ENCODE measurements at regions not wholly inside any gene's neighbourhood (a gene's known extent, or its start where the extent isn't known, plus 50 kb on each side); places are given as distances from the start of the nearest gene placed in this dataset.

- H3K9me3 Mint-ChIP-seq: no peaks in the 10 kb centered on the region
- no peak for TF ChIP-seq CTCF (IDR thresholded peaks at IDR 0.05; ENCODE audit: unreplicated experiment in 3 of 3)
- H3K27ac Mint-ChIP-seq: peak overlapping the region in 2 of 3 experiments; percentile 30 to 65
- no peak overlapping the region for H3K4me3 Mint-ChIP-seq
- no peaks in the 10 kb centered on the region for H3K36me3 Mint-ChIP-seq (ENCODE audit: low read depth)
- peaks cover 56% of the 10 kb centered on the region for H3K4me1 Mint-ChIP-seq
- no peaks in the 10 kb centered on the region for H3K27me3 Mint-ChIP-seq (ENCODE audit: low read depth)
Observed at GRCh38 chr11:112615891-112616290, 345.3 kb upstream of the NCAM1 start.

GRCh38 chr11:112616327-112617097 is 344.7 kb upstream of the NCAM1 start:
- no peak for TF ChIP-seq CTCF (IDR thresholded peaks at IDR 0.05; ENCODE audit: unreplicated experiment in 3 of 3)
- no peak overlapping the region for H3K4me3 Mint-ChIP-seq
- peak overlapping the region in 1 of 3 experiments; percentile 49 for H3K27ac Mint-ChIP-seq
- H3K4me1 Mint-ChIP-seq: peaks cover 54% of the 10 kb centered on the region
- no peaks in the 10 kb centered on the region for H3K36me3 Mint-ChIP-seq (ENCODE audit: low read depth)
- no peaks in the 10 kb centered on the region for H3K9me3 Mint-ChIP-seq
- no peaks in the 10 kb centered on the region for H3K27me3 Mint-ChIP-seq (ENCODE audit: low read depth)

- peaks cover 3% of the 10 kb centered on the region for H3K9me3 Mint-ChIP-seq
Observed at GRCh38 chr11:112617098-112617425, 344.2 kb upstream of the NCAM1 start.

GRCh38 chr11:112617977-112618826 is 343.0 kb upstream of the NCAM1 start:
- no peak overlapping the region for H3K4me3 Mint-ChIP-seq
- H3K36me3 Mint-ChIP-seq (ENCODE audit: low read depth): no peaks in the 10 kb centered on the region
- no peak for TF ChIP-seq CTCF (IDR thresholded peaks at IDR 0.05; ENCODE audit: unreplicated experiment in 3 of 3)

More at GRCh38 chr11:112617098-112617425, 344.2 kb upstream of the NCAM1 start:
- Mint-ChIP-seq H3K4me3 (no peak overlapping the region), H3K4me1 (peaks cover 48% of the 10 kb centered on the region), H3K27me3 (ENCODE audit: low read depth) (no peaks in the 10 kb centered on the region), H3K27ac (peak overlapping the region in 2 of 3 experiments; percentile 38 to 49), H3K36me3 (ENCODE audit: low read depth) (no peaks in the 10 kb centered on the region)
- no peak for TF ChIP-seq CTCF (IDR thresholded peaks at IDR 0.05; ENCODE audit: unreplicated experiment in 3 of 3)

GRCh38 chr11:112619106-112619505 is 342.1 kb upstream of the NCAM1 start:
- H3K27ac Mint-ChIP-seq: peak overlapping the region in 1 of 3 experiments; percentile 50
- no peak for TF ChIP-seq CTCF (IDR thresholded peaks at IDR 0.05; ENCODE audit: unreplicated experiment in 3 of 3)
- H3K4me1 Mint-ChIP-seq: peaks cover 43% of the 10 kb centered on the region
- no peaks in the 10 kb centered on the region for H3K27me3 Mint-ChIP-seq (ENCODE audit: low read depth)
- H3K4me3 Mint-ChIP-seq: no peak overlapping the region
- H3K36me3 Mint-ChIP-seq (ENCODE audit: low read depth): no peaks in the 10 kb centered on the region
- H3K9me3 Mint-ChIP-seq: peaks cover 4% of the 10 kb centered on the region

More at GRCh38 chr11:112617977-112618826, 343.0 kb upstream of the NCAM1 start:
- H3K4me1 Mint-ChIP-seq: peaks cover 41% of the 10 kb centered on the region
- peak overlapping the region in 2 of 3 experiments; percentile 31 to 36 for H3K27ac Mint-ChIP-seq
- H3K27me3 Mint-ChIP-seq (ENCODE audit: low read depth): no peaks in the 10 kb centered on the region
- peaks cover 3% of the 10 kb centered on the region for H3K9me3 Mint-ChIP-seq
